ENCODE measurements at regions not wholly inside any gene's neighbourhood (a gene's known extent, or its start where the extent isn't known, plus 50 kb on each side); places are given as distances from the start of the nearest gene placed in this dataset.

DNA sequence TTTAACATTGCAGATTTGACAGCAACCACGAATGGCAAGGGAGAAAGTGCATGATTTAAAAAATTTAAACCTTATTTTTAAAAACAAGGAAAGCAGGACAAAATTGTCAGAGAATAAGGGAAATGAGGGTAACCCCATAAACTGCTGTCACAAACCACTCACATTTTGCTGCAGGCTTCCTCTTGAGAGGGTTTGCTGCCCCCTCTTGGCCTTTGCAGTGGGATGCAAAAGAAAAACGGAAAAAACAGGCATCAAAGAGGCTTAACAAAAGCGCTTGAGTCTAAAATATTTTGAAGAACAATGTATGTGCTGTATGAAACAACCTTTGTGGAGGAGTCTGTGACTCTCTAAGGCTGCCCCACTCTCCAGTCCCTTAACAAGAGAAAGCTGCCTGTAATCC, 91.6 kb downstream of the TMX3 start:
- peak; percentile 27 for DNase-seq

DNA sequence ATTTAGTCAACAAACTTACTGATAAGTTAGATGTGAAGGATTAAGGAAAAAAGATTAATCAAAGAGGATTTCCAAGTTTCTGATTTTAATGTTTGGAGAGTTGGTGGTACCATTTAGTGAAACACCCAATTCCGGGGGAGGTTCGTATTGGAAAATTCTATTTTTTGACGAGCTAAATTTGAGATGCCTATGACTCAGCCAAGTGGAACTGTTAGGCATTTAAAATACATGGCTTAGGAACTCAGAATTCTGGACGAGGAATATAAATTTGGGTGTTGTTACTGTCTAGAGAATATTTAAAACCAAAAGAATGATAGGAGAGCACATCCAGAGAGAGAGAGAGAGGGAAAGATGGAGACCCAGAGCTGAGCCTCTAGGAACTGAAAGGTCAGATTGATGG, 103.6 kb downstream of the TMX3 start:
- no peak for DNase-seq

DNA sequence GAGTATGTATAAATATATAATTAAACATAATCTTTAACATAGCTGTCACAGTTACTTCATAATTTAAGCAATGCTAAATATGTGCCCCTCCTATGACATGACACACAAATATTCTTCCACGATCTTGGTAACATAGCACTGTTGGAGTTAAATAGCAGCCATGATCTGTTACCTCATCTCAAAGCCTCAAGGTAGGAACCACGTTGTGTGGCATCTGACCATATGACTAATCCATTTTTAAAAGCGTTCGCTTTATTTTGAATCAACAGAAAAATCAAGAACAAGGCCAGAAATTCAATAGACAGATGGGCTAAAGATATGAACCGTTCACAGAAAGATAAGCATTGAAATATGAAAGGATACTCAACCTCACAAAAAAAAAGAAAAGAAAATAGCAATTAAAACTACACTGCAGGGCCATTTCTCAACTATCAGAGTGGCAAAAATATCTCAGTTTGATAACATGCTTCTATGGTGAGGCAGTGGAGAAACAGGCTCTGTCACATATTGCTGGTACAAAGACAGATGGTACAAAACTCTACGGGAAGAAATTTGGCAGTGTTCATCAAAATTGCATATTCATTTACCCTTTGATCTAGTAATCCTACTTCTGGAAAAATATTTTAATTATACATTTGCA, 105.9 kb downstream of the TMX3 start:
- DNase-seq, result peak; percentile 40

DNA sequence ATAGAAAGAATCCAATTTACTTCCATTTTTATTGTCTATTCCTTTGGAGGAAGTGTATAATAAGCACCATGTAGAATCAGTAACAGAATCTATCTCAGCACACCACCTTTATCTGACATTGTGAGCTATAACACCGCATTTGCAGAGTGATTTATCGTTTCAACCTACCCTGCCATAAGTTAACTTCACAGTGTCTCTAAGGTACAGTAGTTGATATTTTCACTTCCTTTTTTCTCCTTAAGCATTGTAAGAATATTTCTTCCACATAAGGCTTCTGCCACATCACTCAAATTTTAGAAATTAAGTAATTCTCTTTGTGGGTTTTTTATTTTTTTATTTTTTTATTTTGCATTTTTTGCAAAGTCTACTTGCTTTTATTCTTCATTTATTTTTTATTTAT, 107.1 kb downstream of the TMX3 start:
- no peak for DNase-seq

DNA sequence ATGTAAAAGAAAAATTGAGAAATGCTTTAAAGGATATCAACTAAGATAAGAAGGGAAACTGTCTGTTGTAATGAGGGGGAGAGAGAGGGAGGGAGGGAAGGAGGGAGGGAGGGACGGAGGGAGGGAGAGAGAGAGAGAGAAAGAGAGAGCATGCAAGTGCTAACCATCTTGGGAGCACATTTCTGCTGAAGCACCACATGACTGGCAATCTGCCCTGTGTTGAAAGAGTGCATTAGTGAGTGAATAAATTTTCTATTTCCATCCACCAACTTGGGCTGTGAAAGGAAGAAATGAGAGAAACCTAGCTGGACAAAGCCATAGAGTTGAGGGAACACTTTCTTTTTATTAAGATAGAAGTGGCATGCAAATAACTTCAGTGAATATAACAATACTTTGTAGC, 110.7 kb downstream of the TMX3 start:
- DNase-seq, result no peak

DNA sequence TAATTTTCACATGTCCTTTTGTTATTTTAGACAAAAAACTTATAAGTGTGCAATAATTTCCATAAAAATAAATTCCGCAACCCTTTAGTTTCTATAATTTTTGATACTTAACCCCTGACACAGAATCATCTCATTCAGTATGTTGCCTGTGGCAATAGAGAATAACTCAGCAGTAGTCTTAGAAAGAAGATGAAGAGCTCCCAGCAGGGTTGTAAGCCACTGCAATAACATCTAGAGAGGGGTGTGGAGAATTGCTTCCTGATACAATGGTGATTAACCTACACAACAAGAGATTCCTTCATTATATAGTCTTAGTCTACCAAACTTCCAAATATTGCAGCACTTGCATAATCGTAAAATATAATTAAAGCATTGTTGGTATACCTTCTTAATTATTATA, 118.9 kb downstream of the TMX3 start:
- no peak for DNase-seq

DNA sequence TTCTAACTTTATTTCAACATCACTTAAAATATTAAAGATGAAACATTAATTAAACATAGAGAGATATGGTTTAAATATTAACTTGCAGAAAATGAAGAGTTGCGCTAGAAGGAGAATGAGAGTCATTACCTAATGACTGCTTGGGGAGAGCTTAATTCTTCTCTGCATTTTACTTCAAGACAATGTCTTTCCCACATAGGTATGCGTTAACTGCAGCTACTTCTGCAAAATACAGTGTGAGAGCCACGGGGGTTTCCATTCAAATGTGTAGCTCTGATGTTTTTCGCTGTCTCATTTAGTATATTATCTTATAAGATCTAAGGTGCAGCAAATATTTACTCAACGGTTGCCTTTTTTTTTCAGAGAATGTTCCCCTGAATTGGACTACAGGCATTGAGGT, 126.7 kb downstream of the TMX3 start:
- no peak for DNase-seq

DNA sequence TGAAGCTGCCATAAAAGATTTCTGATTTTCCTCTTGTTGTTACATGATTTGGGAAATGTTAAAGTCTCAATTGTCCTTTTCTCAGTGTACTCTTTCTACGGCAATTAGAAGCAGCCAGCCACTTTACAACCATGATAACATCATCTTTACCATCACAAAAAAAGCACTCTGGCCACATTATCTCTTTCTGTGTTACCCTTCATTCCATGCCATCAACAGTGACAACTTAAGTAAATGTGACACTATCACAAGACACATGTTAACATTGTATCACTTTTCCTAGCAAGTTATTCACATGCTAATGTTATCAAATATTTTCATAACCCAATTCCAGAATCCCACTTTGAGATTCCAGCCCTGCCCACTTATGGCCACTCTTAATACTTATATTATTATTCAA, 131.2 kb downstream of the TMX3 start:
- no peak for DNase-seq

DNA sequence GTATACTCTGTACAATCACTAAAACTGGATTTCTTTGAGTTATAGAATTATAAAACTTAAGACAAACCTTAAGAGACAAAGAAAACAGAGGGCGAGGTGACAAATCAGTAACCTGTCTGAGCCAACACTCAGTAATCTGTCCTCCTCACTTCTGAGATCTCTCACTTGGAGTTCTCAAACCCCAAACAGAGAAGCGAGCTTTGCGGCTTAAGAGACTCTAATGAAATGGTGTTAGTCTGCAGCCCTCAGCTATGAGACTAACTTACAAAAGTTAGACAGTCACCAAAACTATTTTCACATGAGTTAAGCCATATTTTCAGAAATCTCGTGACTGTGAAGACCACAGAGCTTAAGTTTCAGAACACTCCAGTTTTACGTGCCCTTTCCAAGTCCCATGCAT, 140.6 kb downstream of the TMX3 start:
- DNase-seq, result no peak

DNA sequence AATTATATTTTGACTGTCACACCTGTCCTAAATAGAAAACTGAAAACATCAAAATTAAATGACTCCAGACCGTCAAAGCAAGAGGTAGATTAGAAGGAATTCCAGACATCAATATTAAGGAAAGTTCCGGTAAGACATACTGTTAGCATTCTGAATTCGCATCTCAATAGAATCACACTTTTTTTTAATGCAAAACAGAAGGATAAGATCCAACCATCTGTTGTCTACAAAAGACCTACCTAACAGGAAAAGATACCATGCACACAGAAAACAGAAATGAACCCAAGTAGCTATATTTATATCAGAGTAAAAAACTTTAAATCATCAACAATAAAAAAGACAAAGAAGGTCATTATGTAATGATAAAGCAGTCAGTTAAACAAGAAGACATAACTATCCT, 145.0 kb downstream of the TMX3 start:
- DNase-seq, result no peak

DNA sequence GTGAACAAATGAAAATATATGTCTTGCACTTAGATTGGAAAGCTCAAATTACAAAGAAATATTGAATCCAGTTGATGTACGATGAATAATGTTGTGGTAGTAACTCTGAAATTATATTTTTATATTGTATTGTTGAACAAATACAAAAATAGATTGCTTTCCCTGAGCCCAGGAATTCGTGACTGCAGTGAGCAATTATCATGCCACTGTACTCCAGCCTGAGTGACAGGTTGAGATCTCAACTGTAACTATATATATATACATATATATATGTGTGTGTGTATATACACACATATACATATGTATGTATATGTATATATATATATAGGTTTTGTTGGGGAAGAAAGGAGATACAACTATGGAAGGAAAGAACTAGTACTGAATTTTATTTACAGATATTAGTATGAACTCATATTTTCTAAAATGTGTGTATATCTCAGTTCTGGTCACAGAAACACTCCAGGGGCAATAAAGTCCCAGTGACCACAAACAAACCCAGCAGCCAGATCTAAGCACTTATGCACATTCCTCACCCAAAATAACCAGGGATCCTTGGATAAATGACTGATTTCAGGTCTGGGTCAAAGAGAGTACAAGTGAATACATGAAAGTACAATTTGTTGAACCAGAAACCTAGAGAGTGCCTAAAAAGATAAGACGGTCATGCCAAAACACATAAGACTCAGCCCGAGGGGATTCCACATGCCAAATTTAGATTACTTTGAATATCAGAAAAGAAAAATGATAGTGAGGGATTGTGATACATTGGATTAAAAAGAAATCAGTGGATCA, 146.3 kb downstream of the TMX3 start:
- DNase-seq, result no peak

DNA sequence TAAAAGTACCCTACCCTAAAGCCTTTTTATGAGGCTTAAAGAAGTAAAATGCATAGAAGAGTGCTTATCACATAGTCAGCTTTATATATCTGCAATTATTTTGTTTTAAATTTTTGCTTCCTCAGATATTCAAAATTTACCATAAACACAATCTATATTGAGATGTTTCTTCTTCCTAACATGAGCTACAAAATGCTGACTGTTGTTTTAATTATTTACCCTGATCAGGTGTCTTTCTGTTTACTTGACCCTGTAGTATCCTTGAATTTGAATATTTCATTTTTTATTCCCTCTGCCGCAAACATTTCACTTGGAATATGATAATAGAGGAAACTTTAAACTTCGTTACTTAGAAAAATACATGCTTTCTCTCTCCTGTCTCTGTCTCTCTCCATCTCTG, 147.9 kb downstream of the TMX3 start:
- DNase-seq, result no peak

DNA sequence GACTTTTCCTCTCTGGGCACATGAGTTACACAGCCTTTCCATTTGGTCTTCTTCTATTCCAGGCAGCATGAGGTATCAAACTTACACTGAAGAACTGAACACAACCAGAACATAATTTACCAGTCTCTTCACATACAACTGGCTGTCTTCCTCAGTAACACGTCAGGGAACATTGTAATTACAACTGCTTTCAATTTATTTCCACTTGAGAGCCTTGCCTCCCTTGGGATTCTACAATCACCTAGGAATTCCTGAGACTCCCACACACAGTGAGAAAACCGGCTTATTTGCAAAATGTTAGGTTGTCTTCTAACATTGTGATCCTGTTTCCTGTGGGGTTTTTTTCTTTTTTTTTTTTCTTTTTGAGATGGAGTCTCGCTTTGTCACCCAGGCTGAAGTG, 149.9 kb downstream of the TMX3 start:
- no peak for DNase-seq

DNA sequence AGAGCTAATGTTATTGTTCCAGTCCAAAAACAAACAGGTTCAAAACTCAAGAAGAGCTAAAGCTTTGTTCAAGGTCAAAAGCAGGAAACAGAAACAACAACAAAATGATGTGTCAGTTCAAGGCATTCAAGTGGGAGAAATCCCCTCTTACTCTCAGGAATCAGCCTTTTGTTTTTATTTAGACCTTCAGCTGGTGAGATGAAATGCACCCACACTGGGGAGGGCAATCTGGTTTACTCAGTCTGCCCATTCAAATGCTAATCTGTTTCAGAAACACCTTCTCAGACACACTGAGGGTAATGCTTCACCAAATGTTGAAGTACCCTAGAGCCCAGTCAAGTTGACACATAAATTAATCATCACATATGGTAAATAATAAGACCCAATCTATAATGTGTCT, 150.6 kb downstream of the TMX3 start:
- DNase-seq, result no peak

DNA sequence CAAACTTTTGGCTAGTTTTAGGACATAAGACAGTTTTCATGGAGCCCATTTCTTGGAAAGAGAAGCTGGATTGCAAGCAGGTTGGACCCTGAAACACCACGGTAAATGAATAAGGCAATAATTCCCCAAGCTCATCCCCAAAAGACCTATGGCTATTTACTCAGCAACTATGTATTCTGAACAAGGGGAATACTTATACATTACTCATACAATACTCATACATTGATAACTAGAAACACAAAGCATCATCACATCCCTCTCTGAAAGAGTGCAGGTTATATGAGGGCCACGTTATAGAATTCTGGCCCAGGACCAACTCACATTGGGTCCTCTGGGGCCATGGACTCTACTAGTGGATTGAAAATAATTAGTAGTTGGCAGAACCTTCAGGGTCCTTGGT, 154.8 kb downstream of the TMX3 start:
- no peak for DNase-seq

DNA sequence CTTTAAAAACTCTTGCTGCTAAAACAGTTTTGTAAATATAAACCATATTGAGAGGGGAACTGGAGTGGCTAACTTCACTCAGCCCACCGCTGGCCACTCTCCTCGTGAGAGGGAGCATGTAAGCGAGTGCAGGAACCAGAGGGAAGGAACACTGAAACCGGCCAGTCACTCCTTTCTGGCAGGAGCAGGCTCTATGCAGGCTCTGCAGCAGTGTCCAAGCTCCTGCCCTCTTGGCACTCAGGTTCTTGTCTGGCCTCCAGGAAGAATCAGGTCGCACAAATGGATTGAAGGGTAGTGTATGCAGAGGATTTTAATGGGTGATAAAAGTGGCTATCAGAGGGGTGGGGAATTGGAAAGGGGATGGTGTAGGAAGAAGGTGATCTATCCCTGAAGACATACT, 157.7 kb downstream of the TMX3 start:
- no peak for DNase-seq

DNA sequence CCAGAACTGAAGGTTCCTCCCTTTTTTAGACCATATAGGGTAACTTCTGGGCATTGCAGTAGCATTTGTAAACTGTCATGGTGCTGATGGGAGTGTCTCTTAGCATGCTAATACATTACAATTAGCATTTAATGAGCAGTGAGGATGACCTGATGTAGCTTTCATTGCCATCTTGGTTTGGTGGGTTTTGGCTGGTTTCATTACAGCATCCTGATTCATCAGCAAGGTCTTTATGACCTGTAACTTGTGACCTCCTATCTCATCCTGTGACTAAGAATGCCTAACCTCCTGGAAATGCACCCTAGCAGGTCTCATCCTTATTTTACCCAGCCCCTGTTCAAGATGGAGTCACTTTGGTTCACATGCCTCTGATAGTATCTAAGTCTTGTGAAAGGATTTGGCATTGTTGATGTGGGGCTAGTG, 159.0 kb downstream of the TMX3 start:
- DNase-seq, result no peak

DNA sequence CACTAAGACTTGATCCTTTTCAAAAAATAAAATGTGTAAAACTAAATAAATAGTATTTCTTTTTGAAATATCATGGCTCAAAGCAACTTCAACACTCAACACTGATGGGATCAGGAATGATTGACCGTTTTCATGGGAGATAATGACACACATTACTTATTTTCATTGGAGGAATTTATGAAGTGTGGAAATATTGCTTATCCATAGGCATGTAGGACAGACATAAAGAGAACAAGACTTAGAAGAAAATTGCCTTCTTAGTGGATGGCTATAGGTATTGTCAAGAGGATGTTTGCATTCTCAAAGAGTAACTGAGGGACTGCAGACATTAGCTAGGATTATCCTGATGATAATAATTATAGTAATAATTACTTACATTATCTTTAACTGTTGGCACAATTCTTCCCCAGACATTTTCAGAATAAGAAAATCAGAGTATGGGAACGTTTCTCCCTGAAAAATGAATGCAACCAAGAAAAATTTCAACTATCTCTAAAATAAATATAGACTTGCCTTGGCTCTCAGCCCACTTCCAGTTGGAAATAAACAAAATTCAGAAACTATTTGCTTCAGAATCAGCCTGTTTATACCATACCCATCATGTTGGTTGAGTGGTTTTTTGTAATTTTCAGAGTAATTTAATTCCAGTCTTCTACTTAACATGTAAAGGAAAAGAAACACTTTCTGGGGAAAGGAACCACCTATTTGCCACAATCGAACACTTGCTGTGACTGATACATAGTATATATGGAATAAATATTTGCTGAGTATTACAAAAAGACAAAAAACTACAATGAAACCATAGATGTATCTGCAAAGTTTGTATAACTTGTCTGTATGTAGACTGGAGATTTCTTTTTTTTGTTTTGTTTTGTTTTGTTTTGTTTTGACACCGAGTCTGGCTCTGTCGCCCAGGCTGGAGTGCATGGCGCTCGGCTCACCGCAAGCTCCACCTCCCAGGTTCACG, 165.7 kb downstream of the TMX3 start:
- no peak for DNase-seq

DNA sequence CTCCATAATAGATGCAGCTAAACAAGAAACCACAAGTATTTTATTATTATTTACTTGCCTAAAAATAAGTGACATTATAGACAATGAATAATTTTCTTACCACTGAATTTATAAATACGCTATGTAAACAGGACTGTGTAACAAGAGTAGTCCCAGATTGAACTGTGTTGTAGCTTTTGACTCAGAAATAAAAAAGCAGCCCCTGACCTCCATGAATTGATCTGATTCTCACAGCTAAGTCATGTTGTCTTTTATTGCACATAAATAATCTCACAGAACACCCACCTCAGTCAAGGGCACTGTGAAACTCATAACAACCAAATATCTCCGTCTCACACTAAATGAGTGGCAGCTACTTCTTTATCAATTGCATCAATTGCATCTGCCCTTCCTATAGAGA, 171.6 kb downstream of the TMX3 start:
- DNase-seq, result no peak

DNA sequence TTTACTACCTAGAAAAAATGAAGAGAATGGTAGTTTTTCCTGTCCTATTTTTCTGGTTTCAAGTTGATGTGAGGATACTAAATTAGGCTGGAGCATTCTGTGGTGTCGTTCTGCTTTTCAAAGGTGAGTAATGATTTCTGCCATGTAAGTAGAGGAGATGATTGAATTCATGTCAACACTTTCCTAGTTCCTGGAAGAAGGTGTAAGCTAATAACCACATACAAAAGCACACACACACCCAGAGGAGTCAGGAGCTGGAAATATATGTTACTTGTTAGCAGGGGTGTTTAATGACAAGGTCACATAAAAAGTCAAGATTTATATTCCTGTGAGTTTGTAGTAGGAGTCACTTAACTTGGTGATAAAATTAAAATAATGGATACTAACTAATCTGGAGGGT, 172.1 kb downstream of the TMX3 start:
- no peak for DNase-seq

DNA sequence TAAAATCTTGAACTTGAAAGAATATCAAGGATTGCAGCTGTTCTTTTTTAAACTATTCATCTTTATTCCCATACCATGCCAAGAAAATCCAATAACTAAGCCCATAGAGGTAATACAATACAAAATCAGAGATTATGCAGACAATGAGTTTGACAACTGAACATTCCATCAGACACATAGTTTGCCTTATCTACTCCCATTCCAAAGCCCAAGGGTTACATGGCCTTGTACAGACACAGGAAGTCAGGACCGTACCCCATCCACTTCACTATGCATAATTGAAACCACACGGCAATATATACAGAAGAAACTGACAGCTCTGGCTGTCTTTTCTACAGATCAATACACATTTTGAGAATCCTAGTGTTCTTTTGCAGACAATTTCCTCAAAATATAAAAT, 181.3 kb downstream of the TMX3 start:
- DNase-seq, result no peak

DNA sequence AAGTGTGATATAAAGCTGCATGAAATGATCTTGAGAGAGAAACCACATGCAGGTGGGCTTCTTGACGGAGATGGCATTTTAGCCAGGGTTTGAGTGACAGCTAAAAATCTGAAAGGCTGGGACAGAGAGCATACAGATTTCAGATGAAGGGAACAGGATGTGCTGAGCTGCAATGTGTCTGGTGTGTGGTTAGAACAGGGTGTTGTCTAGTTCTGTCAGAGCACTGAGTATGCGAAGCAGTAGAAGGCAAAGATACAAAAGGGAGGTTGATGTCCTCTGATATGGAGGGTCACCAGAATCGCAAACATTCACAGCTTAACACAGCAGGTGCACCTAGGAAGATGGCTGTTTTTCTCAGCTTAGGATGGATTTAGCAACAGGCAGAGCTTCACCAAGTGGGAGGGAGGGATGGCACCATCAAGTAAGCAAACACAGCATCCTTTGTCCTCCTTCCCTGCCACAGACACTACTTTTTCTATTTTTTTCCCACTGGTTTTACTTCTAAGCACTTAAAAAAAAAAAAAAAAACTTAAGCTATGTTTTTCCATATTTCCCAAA, 182.5 kb downstream of the TMX3 start:
- DNase-seq, result no peak

DNA sequence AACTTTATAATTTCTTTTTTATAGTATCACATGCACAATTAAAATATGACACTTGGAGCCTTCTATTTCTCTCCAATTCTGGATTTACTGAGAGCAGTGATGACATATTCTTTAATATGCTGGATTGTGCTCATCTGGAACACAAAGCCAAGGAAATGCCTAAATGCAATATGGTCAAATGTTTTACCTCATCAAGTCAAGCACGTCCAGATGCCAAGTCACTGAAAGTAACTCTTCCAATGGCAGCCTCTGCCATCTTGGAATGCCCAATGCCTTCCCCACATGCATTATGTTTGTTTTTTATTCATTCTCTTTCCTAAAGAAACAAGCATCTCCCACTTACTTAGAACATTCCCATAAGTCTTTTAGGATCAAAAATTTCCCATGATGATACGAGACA, 189.8 kb downstream of the TMX3 start:
- no peak for DNase-seq

Measured in NCI-H446 treated with DMSO at 0.1 percent for 48 hours (cell line).